HK-2 (cell line): ENCODE measurements at regions not wholly inside any gene's neighbourhood (a gene's known extent, or its start where the extent isn't known, plus 50 kb on each side); places are given as distances from the start of the nearest gene placed in this dataset.

Experiments
- DNase-seq: peaks from one replicate; pipeline ENCODE4 v3.0.0-alpha.2; 2018; ENCODE audit not compliant: unreplicated experiment

- DNase-seq, result no peak
Measured at GRCh38 chr3:66133050-66133757, 87.6 kb upstream of the SLC25A26 start.

DNA sequence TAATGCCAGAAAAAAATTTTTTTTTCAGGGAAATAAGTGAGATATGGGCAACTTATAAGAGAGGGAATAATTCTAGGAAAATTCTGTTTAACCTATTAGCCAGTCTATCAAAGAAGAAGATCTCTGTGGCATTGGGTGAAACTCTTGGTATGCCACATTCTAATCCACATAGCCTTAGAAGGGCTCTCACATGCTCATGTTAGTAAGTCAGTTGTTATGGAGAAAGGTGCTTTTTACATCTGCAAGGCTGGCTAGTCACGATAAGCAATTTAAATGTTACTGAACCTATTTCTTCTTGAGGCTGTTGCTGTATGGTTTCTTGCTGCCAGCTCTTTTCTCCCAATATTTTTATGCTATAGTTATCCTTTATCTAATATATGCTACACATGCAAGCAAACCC lies 89.9 kb upstream of the MAGI1 start:
- DNase-seq, result no peak

DNA sequence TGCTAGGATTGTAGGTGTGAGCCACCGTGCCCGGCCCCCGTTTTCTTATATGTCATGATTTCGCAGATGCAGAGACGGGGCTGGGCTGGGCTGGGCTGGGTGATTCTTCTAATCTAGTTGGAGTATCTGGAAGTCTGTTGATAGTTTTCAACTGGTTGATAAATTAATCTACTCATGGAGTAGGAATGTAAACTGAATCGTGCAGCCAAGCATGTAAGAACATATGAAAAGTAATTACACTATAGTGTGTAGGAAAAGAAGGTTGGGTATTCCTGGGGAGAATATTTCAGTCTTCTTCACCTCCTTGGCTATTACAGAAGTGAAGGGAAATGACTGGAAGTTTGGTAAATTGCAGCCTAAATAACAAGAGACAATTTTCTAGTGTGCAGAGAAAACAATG lies 82.6 kb upstream of the MAGI1 start:
- DNase-seq, result peak; percentile 27

DNA sequence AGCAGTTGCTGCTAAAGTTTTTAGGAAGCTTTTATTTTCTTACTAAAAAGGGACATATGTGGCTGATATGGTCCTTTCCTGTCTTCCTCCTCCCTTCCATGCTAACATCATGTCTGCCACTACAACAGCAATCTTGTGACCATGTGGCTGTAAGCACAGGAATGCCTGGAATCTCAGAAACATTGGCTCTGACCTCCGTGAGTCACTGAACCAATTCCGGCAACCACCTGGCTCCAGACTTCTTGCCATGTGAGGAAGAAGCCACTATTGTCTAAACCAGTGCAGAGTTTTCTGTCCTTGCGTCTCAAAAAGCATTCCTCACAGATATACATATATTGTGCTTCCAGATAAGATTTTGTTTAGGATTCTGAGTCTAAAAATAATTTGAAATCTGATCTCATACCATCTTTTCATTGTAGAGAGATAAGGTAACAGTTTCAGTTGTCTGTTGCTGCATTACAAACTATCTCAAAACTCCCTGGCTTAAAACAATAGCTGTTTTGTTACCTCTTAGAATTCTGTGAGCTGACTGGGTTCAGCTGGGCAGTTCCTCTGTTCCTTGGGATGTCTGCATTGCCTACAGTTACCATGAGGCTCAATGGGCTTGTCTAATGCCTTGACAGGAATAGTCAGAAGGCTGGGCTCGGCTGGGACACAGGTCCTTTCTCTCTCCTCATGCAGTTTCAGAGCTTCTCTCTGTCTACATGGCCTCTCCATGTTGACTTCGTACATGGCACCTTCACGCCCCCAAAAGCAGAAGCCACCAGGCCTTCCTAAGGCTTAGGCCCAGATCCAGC lies 77.3 kb upstream of the MAGI1 start:
- DNase-seq, result peak; percentile 63

DNA sequence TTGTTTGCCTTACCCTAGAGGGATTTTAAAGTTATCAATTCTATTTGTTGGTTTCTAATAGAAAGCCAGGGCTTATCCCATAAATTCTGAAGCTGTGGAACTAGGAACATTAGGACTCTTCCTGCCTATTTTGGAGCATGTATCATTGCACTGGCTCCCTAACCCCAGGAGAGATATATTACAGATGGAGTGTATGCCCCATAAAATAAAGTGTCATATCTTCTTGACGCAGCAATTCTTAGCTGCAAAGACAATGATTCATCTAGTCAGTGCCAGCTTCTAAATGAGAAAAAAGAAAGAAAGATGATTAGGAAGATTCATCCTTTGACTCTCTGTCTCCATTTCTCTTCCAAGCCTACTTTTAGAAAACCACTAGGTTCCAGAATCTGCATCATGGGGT lies 74.8 kb upstream of the MAGI1 start:
- no peak for DNase-seq

DNA sequence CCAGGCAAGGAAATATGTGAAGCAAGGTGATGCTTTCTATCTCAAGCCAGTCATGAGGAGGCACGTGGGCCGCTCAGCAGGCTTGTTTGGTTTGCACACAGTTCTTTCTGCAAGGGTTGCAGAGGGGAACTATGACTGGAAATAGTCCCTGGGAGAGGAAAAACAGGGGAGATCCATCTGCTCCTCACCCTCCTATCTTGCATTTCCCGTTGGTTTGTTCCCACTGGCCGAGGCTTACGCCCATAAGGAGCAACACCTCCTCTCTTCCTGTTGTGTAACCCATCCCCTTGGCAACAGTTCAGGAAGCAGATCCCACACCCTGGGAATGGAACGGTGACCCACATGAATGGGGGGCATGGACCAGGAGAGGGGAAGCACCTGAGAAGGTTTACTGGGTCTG lies 72.1 kb upstream of the MAGI1 start:
- no peak for DNase-seq

DNA sequence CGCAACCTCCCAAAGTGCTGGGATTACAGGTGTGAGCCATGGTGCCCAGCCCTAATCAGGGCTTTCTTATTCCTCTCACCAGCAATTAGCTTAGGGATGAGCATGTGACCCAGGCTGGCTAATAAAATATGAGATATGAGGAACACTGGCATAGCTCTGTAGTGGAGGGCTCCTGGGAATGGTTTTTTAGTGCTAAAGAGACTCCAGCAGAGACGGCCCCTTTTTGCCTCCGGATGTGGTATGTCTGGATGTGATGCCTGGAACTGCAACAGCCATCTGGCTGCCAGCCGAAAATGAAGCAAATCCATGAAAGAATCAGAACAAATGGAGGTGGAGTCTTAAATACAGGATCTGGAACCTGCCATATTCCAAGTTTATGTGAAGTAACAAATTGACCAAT lies 69.1 kb upstream of the MAGI1 start:
- no peak for DNase-seq

DNA sequence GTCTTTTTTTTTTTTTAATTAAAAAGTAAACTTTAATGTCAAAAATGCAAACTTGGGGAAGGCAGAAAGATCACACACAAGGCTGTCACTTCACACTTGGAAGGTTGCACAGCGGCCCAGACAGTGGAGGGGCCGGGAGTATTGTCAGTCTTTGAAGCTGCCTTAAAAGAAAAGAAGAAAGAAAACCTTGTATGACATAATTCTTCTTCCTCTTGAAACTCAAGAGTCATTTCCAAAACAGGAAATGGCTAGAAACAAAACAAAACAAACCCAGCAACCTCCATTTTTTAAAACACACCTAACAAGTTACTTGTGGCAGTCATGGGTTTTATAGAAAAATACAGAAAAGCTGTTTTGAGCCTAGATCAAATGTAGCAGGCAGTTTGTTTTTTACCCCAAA lies 68.1 kb upstream of the MAGI1 start:
- no peak for DNase-seq

- DNase-seq, result no peak
Measured at GRCh38 chr3:66104535-66104934, 65.8 kb upstream of the MAGI1 start.

GRCh38 chr3:66103729-66104128 lies 65.0 kb upstream of the MAGI1 start:
- DNase-seq, result no peak

DNA sequence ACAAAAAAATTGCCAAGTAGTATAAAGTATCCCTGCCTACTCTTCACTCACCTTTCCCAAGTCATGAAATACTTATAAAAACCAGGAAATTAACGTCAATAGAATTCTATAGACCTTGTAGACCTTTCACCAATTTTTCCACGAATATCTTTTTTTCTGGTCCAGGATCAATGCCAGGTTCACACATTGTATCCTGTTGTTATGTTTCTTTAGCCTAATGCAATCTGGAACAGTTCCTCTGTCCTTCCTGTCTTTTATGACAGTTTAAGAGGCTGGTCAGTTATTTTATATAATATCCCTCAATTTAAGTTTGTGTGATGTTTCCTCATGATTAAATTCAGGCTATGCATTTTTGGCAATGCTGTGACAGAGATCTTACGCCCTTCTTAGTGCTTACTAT lies 63.2 kb upstream of the MAGI1 start:
- no peak for DNase-seq

DNA sequence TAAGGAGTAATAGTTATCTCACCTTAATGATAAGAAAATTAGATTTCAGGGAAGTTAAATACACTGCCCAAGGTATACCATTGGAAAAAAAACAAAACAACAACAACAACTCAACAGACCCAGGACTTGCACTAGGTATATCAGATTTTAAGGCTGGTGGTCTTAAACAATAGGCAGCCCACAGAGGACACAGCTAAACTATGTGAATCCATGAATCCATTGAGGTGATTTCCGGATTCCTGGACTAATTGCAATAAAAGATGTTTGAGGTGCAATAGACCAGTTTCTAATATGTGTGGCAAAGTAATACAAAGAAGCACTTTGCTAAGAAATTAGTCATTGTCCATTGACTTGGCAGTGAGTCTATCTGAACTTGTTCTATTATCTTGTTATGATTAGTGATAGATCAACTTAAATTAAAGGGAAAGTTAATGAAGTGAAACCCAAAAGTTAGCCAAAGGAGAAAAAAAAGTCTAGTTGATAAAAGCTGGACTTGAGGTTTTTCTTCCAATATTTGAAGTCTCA lies 60.9 kb upstream of the MAGI1 start:
- DNase-seq, result no peak

GRCh38 chr3:66098436-66098835 lies 59.7 kb upstream of the MAGI1 start:
- no peak for DNase-seq

GRCh38 chr3:66097647-66098046 lies 58.9 kb upstream of the MAGI1 start:
- DNase-seq, result no peak

- DNase-seq, result no peak
Measured at GRCh38 chr3:66095295-66096001, 56.7 kb upstream of the MAGI1 start.

DNA sequence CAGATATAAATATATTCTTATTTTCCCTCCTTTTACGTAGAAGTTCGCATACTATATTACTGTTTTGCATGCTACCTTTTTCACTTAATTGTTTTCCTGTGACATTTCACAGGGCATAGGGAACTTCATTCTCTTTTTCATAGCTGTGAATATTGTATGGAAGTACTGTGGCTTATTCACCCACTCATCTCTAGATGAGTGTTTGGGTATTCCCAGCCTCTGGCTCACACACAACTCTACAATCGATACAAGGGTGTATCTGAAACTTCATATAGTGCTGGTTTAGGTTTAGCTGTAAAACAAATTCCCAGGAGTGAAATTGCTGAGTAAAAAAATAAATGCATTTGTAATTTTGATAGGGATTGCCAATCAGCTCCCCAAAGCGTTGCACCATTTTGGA lies 55.3 kb upstream of the MAGI1 start:
- no peak for DNase-seq

- no peak for DNase-seq
Measured at GRCh38 chr3:66092175-66092995, 53.7 kb upstream of the MAGI1 start.
